ENCODE measurements at regions not wholly inside any gene's neighbourhood (a gene's known extent, or its start where the extent isn't known, plus 50 kb on each side); places are given as distances from the start of the nearest gene placed in this dataset.
A peak's percentile ranks its signal among the peaks of the same experiment; 100 is the strongest.
"Not testable (repeated sequence)": the region's sequence is repeated elsewhere in the genome, so short reads cannot be mapped to it uniquely, and the experiment has no call there.

DNA sequence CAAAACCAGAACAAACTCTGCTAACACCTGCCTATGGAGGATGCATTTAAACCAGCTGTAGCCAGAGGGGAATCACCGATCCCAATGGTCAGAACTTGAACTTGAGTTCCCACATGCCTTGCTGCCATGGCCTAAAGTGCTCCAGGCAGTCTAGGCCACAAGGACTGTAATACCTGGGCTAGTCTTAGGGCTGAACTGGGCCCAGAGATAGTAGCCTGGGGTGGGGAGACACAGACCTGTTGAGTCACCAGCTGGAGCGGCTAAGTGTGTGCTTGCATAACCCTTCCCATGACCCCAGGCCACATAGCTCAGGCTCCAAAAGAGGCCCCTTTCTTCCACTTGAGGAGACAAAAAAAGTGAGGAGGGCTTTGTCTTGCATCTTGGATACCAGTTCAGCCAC lies 515.0 kb upstream of the DDX18 start:
- no peak for DNase-seq (ENCODE audit: extremely low read depth in 1 of 11, low read depth in 9 of 11, low spot score in 4 of 11)

DNA sequence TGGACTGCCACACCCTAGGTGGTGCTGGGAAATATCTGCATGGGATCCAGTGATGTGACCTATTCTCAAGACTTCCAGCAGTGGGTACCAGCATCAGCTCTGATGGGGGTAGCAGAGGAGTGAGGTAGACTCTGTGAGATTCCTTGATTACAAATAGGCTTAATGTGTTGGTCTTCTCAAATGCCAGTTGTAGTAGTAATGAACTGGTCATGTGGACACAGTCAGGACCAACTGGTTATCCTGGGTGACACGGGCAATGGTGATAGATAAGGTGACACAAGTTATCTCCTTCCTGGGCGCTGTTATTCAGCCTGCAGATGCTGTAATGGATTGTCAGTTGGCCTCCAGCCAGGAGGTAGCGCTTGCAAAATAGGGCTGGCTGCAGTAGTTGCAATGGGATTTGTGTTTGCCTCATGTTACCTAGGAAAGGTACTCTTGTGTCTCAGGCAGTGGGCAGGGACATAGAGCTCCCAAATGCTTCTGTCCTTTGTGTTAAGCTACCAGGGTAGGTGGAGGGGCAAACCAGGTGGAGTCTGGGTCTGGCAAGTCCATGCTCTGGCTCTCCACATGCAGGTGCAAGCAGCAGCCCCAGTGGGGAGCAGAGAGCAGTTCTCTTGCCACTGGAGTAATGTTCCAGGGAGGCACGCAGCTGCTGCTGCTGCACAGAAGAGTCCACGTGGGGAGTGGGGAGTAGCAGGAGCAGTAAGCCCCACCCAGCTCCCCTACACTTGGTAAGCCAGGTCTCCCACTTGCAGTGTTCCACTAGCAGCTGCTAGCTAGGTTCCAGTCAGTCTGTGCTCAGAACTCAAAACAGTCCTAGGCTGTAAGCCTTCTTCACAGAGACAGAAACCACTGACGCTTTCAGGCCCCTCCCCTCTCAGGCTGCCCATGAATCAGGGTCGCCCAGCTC lies 505.4 kb upstream of the DDX18 start:
- DNase-seq (ENCODE audit: extremely low read depth in 1 of 11, low read depth in 9 of 11, low spot score in 4 of 11) = no peak

- no peak for DNase-seq (ENCODE audit: extremely low read depth in 1 of 11, low read depth in 9 of 11, low spot score in 4 of 11)
Measured at GRCh38 chr2:117321816-117322215, 492.7 kb upstream of the DDX18 start.

DNA sequence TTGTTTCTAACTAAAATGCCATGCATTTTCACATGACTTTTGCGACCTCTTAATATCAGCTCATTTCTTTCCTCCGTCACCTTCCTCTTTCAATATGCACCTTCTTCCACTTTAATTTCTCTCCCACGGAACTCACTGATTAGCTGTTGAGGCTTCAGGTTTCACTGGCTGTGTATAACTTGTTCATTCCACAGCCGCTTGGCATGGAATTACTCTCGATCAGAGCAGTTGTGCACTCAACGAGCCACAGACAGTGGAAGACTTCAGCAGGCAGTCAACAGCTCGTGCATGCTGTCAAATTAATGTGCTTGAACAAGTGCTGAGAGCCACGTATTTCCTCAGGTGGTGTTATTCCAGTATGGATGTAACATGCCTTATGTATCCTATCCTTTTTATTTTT lies 491.2 kb upstream of the DDX18 start:
- DNase-seq (ENCODE audit: extremely low read depth in 1 of 11, low read depth in 9 of 11, low spot score in 4 of 11) = peak in 5 of 11 donors; percentile 4 to 19 (median 11)

DNA sequence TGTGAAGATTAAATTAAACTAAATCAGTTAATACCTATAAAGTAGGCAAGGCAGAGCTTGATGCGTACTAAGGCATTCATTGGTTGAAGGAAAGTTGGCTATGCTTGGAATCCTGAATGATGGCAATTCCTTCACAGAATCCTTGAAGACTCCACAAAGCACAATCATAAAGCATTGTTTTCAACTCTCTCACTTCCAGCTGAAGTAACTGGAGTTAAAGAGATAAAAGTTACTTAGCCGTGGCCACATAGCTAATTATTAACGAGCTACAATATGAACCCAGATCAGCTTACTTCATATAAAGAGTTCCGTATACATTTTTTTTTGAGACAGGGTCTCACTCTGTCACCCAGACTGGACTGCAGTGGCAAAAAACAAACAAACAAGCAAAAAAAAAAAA lies 483.9 kb upstream of the DDX18 start:
- DNase-seq (ENCODE audit: extremely low read depth in 1 of 11, low read depth in 9 of 11, low spot score in 4 of 11) = peak in 7 of 11 donors; percentile 12 to 46 (median 38)

DNA sequence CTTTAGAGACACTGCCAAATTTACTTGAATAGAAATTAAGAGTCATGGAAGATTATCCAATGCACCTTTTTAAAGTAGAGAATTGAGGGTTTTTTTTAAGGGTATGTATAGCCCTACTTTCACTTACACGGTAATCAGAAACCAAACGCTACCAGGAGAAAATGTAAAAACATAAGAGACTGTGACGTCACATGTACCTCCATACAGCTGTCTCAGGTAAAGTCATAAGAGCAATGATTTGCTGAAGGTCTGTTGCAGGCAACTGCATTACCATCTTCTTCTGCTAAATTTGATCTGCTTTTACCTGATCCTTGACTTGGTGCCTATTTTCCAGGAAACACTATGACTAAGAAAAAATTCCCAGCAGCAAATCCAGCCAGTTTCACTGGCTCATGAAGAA lies 478.5 kb upstream of the DDX18 start:
- DNase-seq (ENCODE audit: extremely low read depth in 1 of 11, low read depth in 9 of 11, low spot score in 4 of 11) = no peak

- DNase-seq (ENCODE audit: extremely low read depth in 1 of 11, low read depth in 9 of 11, low spot score in 4 of 11) = no peak
Measured at GRCh38 chr2:117336496-117336895, 478.0 kb upstream of the DDX18 start.

GRCh38 chr2:117337981-117338380 lies 476.5 kb upstream of the DDX18 start:
- not testable (repeated sequence) for DNase-seq (ENCODE audit: extremely low read depth in 1 of 11, low read depth in 9 of 11, low spot score in 4 of 11)

DNA sequence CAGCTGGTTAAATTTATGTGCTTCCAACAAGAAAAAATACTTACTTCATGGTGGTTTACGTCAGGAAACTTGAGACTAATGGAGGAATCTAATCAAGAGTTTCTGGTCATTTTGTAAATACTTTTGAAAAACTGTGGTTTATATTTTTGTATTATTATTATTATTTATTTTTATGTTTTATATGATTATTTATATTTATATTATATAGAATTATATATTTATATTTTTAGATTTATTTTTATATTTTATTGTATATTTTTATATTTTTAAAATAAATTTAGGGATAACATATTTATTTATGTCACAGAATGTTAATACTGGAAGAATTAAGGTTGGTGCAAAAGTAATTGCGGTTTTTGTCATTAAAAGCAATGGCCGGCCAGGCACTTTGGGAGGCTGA lies 474.5 kb upstream of the DDX18 start:
- DNase-seq (ENCODE audit: extremely low read depth in 1 of 11, low read depth in 9 of 11, low spot score in 4 of 11) = no peak

DNA sequence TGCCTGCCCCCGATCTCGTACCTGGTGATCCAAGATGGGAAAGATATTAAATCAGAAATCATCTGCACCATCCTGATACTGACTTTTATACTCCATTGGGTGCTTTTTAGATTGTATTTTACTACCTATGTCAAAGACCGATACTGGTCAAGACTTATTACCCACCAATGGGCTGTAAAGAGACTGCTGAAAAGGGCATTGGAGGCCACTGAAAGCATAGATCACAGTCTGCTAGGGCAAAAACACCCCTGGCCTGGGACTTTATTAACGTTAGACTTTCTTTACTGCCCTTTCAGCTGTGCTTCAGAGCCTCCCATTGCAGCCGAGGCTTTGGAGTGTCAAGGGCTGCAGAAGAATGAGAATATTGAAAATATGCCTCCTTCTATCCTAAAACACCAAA lies 472.8 kb upstream of the DDX18 start:
- DNase-seq (ENCODE audit: extremely low read depth in 1 of 11, low read depth in 9 of 11, low spot score in 4 of 11) = no peak

DNA sequence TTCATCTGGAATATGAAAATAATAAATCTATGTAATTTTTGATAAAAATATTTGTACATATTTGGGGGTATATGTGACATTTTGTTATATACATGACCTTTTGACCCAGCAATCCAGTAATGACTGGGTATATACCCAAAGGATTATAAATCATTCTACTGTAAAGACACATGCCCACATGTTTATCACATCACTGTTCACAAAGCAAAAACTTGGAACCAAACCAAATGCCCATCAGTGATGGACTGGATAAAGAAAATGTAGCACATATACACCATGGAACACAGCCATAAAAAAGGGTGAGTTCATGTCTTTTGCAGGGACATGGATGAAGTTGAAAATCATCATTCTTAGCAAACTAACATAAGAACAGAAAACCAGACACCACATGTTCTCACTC lies 472.1 kb upstream of the DDX18 start:
- no peak for DNase-seq (ENCODE audit: extremely low read depth in 1 of 11, low read depth in 9 of 11, low spot score in 4 of 11)

- no peak for DNase-seq (ENCODE audit: extremely low read depth in 1 of 11, low read depth in 9 of 11, low spot score in 4 of 11)
Measured at GRCh38 chr2:117349687-117350086, 464.8 kb upstream of the DDX18 start.

DNA sequence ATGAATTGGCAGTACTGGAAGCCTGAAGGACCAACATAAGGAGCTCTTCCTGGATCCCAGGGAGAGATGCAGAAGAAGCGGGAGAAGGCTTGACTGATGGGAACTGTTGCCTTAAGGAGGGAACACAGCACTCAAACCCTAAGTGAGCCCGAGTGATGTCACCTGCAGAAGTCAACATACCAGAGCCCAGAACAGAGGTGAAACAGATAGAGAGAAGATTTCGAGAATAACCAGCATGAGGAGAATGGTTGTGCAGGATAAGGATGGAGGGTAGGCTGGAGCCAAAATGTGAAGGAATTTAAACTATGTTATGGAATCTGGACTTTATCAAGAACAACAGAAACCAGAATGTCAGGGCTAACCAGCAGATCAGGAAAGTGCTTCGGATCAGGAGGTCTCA lies 463.1 kb upstream of the DDX18 start:
- DNase-seq (ENCODE audit: extremely low read depth in 1 of 11, low read depth in 9 of 11, low spot score in 4 of 11) = no peak

DNA sequence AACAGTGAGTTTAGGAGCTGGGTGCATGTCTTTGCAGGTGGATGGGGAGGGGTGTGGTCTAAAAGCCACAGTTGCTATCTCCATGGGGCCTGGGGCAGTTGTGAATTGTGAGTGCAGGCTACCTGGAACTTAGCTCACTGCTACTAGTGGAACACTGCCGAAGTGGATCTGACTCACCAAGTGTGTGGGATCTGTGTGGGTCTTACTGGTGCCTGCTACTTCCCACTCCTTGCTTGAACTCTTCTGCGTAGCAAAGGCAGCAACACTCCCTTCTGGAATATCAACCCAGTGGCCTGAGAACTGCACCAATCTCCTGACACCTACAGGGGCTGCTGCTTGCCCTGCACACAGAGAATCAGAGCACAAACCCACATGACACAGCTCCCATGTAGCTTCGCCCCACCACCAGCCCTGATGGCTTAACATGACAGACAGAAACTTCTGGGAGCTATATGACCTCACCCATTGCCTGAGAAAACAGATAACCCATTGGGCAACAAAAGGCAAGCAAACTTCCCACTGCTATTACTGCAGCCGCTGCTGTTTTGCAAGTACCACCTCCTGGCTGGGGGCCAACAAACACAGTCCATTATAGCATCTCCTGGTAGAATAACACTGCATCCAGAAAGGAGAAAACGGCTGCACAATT lies 455.1 kb upstream of the DDX18 start:
- no peak for DNase-seq (ENCODE audit: extremely low read depth in 1 of 11, low read depth in 9 of 11, low spot score in 4 of 11)

- DNase-seq (ENCODE audit: extremely low read depth in 1 of 11, low read depth in 9 of 11, low spot score in 4 of 11) = no peak
Measured at GRCh38 chr2:117360586-117360985, 453.9 kb upstream of the DDX18 start.

DNA sequence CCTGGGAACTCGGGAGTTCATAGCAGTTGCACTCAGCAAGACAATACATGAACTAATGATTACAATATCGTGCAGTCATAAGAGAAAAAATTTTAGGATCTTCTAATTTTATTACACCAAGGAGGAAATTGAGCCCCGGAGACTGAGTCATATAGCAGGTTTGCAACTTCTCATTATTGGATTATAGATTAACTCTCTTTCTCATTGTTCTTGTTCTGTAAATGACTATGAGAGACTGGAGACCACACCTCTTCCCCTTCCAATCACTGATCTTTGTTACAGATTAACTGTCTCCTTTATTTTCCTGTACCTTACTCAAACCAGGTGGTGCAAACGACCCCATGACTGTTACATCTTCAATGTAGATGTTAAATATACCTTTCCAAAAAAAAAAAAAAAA lies 435.8 kb upstream of the DDX18 start:
- DNase-seq (ENCODE audit: extremely low read depth in 1 of 11, low read depth in 9 of 11, low spot score in 4 of 11) = peak in 1 of 11 donors; percentile 2

DNA sequence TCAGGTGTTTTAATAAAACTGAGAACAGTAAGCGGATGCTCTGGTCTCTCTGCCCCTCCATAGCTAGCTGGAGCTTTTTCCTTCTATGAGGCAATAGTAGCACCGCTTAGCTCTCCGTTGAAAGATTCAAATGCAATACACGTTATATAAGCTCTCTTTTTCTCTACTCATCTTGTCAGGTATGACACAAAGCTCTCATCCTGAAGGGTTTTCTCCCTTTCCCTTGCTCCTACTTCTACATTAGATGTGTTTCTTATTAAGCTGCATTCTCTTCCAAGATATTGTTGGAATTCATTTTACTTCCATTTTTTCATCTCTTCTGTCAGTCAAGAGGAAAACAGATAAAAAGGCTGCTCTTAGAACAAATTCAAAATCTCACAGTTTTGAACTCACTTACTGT lies 434.6 kb upstream of the DDX18 start:
- no peak for DNase-seq (ENCODE audit: extremely low read depth in 1 of 11, low read depth in 9 of 11, low spot score in 4 of 11)

DNA sequence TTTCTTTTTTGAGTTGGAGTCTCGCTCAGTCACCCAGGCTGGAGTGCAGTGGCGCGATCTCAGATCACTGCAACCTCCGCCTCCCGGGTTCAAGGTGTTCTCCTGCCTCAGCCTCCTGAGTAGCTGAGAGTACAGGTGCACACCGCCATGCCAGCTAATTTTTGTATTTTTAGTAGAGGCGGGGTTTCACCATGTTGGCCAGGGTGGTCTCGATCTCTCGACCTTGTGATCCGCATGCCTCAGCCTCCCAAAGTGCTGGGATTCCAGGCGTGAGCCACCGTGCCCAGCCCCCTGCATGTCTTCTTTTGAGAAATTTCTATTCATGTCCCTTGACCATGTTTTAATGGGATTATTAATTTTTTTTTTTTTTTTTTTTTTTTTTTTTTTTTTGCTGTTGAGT lies 430.5 kb upstream of the DDX18 start:
- DNase-seq (ENCODE audit: extremely low read depth in 1 of 11, low read depth in 9 of 11, low spot score in 4 of 11) = not testable (repeated sequence)

- DNase-seq (ENCODE audit: extremely low read depth in 1 of 11, low read depth in 9 of 11, low spot score in 4 of 11) = no peak
Measured at GRCh38 chr2:117396161-117396560, 418.3 kb upstream of the DDX18 start.

- no peak for DNase-seq (ENCODE audit: extremely low read depth in 1 of 11, low read depth in 9 of 11, low spot score in 4 of 11)
Measured at GRCh38 chr2:117401582-117401981, 412.9 kb upstream of the DDX18 start.

DNA sequence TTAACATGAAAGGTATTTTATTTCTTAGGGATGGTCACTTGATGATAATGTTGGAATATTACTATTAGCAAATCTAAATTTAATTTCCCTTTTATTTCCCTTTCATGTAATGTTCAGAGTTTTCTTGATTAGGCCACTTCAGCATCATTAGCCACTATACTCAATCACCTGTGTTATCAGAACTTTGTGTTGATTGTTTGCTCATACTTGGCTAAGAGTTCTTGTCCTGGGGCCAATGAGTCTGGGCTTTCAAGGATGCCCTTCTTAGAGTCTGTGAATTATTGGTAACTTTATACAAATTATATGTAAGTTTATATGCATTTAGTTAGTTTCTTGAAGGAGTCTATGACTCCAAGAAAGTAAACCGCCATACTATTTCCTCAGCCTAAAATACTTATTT lies 408.0 kb upstream of the DDX18 start:
- no peak for DNase-seq (ENCODE audit: extremely low read depth in 1 of 11, low read depth in 9 of 11, low spot score in 4 of 11)
